Lung (tissue), 9 donors: ENCODE measurements at regions not wholly inside any gene's neighbourhood (a gene's known extent, or its start where the extent isn't known, plus 50 kb on each side); places are given as distances from the start of the nearest gene placed in this dataset.
"Not testable (repeated sequence)": the region's sequence is repeated elsewhere in the genome, so short reads cannot be mapped to it uniquely, and the experiment has no call there.

Experiments
- ATAC-seq: fragments of 200-7000 bp; cut with Tn5 transposase; one replicate; pipeline ENCODE4 v1.9.1; 2020; ENCODE audit warnings: moderate number of reproducible peaks; ENCODE audit not compliant: insufficient read depth, low FRiP score
- DNase-seq, 3 donors: peaks; one replicate each; pipeline ENCODE4 v3.0.0-alpha.2; 2013 to 2017
- H3K27ac ChIP-seq, 2 donors: one replicate each; pipeline ENCODE4 v1.5.1; 2013; ENCODE audit warnings: mild to moderate bottlenecking in 2 of 2, moderate library complexity in 2 of 2, control low read depth in 1 of 2, inconsistent platforms in 1 of 2, low read depth in 1 of 2, low read length in 1 of 2
- H3K27me3 ChIP-seq, 3 donors: one replicate each; pipeline ENCODE4 v1.5.1; 2013; ENCODE audit warnings: low read length in 2 of 3; ENCODE audit not compliant: control insufficient read depth in 3 of 3, insufficient read depth in 3 of 3
- H3K36me3 ChIP-seq, 4 donors: one replicate each; pipeline ENCODE4 v1.5.1; 2013; ENCODE audit warnings: low read length in 4 of 4, mild to moderate bottlenecking in 1 of 4, moderate library complexity in 1 of 4; ENCODE audit not compliant: control insufficient read depth in 4 of 4, insufficient read depth in 4 of 4
- H3K4me1 ChIP-seq, 5 donors: one replicate each; pipeline ENCODE4 v1.5.1; 2013; ENCODE audit warnings: low read length in 5 of 5, mild to moderate bottlenecking in 2 of 5, moderate library complexity in 1 of 5; ENCODE audit not compliant: control insufficient read depth in 5 of 5, insufficient read depth in 5 of 5
- H3K4me3 ChIP-seq: one replicate; pipeline ENCODE4 v1.5.1; 2013; ENCODE audit warnings: mild to moderate bottlenecking, control low read depth, moderate library complexity
- H3K9ac ChIP-seq, 2 donors: one replicate each; pipeline ENCODE4 v1.5.1; 2013; ENCODE audit warnings: low read length in 2 of 2, control low read depth in 1 of 2; ENCODE audit not compliant: insufficient read depth in 1 of 2
- H3K9me3 ChIP-seq, 4 donors: one replicate each; pipeline ENCODE4 v1.5.1; 2013; ENCODE audit warnings: low read length in 3 of 4, mild to moderate bottlenecking in 1 of 4, moderate library complexity in 1 of 4; ENCODE audit not compliant: control insufficient read depth in 4 of 4, insufficient read depth in 3 of 4
- WGBS, 2 donors: extraction: QIAGEN DNeasy Blood & Tissue Kit; methylation state at CpG; one replicate each; pipeline ENCODE4 v1.1.7; 2013; 5-methylcytosine and 5-hydroxymethylcytosine counted together
- donor health status: Bipolar disorder and iron deficiency.
- donor health status: healthy.
- donor health status: DM: yes; HTN: yes; CAD: no.

DNA sequence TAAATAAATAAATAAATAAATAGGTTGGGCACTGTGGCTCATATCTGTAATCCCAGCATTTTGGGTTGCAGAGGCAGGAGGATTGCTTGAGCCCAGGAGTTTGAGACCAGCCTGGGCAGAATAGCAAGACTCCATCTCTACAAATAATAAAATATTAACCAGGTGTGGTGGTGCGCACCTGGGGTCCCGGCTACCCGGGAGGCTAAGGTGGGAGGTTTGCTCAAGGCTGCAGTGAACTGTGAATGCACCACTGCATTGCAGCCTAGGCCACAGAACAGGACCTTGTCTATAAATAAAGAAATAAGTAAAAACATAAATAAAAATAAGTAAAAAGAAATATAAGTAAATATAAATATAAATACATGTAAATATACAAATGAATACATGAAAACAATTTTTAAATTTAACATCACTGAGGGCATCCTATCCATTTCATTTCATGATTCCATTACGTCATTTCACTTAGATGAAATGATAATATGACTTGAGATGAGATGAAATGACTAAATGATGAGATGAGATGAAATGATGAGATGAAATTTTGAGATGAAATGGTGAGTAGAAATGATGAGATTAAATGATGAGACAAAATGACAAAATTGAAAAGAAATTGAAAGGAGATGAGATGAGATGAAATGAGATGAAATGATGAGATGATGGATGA is 233.4 kb downstream of the GOLGA6L6 start:
- H3K9ac ChIP-seq, H3K27ac ChIP-seq, H3K4me3 ChIP-seq, ATAC-seq, H3K36me3 ChIP-seq, H3K4me1 ChIP-seq, DNase-seq, H3K27me3 ChIP-seq: not testable (repeated sequence)
- H3K9me3 ChIP-seq, result peaks cover 0 to 17% (median 4%) of the 10 kb centered on the region in 4 donors
- WGBS, 2 donors, result 83 to 86% methylated on average over 4 of the region's 4 CpGs

DNA sequence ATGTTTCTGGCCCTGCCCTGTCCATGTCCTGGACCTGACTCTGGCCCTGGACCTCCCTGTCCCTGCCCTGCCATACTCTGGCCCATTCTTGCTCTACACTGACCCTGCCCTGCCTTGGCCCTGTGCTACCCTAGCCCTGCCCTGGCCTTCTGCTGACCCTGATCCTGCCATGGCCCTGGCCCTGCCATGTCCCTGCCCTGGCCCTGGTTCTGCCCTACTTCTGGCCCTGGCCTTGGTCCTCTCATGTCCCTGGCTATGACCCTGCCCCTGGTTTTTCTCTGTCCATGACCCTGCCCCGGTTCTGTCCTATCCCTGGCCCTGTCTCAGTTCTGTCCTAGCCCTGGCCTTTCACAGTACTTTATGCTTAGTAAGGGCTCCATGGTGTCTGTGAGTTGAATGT is 234.5 kb downstream of the GOLGA6L6 start:
- H3K27ac ChIP-seq, H3K27me3 ChIP-seq, H3K4me3 ChIP-seq, H3K36me3 ChIP-seq, ATAC-seq, H3K4me1 ChIP-seq, H3K9ac ChIP-seq, DNase-seq: not testable (repeated sequence)
- H3K9me3 ChIP-seq, result peaks cover 0 to 20% (median 4%) of the 10 kb centered on the region in 4 donors
- WGBS, 2 donors, result 69 to 70% methylated on average over 1 of the region's 1 CpG

DNA sequence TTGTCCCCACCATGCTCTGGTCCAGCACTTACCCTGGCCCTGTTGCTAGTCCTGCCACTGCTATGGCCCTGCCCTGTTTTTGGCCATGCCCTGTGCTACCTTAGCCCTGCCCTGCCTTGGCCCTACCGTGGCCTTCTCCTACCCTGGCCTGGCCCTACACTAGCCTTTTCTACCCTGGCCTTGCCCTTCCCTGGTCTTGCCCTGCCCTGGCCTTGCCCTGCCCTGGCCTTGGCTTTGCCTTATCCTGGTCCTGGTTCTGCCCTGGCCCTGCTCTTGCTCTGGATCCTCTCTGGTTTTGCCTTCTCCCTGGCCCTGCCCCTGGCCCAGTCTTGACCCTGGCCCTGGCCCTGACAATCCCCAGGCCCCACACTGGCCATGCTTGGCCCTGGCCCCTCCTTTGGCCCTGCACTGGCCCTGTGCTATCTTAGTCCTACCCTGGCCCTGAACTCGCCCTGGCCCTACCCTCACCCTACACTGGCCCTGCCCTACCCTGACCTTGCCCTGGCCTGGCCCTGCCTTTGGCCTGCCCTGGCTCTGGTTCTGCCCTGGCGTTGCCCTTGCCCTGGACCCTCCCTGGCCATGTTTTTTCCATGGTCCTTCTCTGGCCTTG is 235.0 kb downstream of the GOLGA6L6 start:
- not testable (repeated sequence) for H3K27me3 ChIP-seq, H3K4me3 ChIP-seq, DNase-seq, ATAC-seq, H3K9ac ChIP-seq, H3K4me1 ChIP-seq, H3K27ac ChIP-seq, H3K36me3 ChIP-seq
- WGBS, 2 donors, result 59 to 60% methylated on average over 3 of the region's 3 CpGs
- peaks cover 0 to 23% (median 4%) of the 10 kb centered on the region in 4 donors for H3K9me3 ChIP-seq

DNA sequence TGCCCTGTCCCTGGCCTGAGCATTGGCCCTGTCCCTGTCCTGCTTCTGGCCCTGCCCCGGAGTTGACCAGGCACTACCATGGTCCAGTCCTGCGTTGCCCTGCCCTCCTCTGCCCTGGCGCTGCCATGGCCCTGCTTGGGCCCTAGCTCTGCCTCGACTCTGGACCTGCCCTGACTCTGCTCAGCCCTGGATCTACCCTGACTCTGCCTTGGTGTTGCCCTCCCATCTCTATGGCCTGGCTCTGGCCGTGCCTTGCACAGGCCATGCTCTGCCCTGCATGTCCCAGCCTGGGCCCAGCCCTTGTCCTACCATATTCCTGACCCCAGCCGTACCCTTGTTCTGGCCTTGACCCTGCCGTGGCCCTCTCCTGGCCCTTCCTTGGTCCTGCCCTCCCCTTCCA is 235.7 kb downstream of the GOLGA6L6 start:
- not testable (repeated sequence) for DNase-seq, H3K9ac ChIP-seq, H3K27ac ChIP-seq, H3K36me3 ChIP-seq, ATAC-seq, H3K27me3 ChIP-seq, H3K4me3 ChIP-seq, H3K4me1 ChIP-seq
- H3K9me3 ChIP-seq, result peaks cover 0 to 26% (median 4%) of the 10 kb centered on the region in 4 donors
- WGBS, 2 donors, result 76 to 78% methylated on average over 7 of the region's 7 CpGs

DNA sequence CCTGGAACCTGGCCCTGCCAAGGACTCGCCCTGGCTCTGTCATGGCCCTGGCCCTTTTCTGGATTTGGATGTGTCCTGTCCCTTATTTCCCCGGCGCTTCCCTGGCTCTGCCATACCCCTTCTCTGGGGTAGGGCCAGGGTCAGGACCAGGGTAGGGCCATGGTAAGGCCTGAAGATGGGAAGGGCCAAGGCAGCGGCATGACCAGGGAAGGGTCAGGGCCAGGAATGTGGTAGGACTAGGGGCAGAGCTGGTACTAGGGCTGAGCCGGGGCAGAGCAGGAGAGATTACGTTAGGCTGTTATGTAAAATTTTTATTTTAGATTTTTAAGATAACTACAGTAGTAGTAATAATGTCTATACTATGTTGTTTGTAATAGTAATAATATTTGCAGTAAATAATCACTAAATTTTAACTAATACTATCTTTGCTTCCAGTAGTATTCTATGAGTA is 236.6 kb downstream of the GOLGA6L6 start:
- DNase-seq, H3K27me3 ChIP-seq, H3K9ac ChIP-seq, H3K4me1 ChIP-seq, ATAC-seq, H3K36me3 ChIP-seq, H3K27ac ChIP-seq, H3K4me3 ChIP-seq: not testable (repeated sequence)
- WGBS, 2 donors, result 84 to 88% methylated on average over 6 of the region's 6 CpGs
- peaks cover 0 to 26% (median 2%) of the 10 kb centered on the region in 4 donors for H3K9me3 ChIP-seq

DNA sequence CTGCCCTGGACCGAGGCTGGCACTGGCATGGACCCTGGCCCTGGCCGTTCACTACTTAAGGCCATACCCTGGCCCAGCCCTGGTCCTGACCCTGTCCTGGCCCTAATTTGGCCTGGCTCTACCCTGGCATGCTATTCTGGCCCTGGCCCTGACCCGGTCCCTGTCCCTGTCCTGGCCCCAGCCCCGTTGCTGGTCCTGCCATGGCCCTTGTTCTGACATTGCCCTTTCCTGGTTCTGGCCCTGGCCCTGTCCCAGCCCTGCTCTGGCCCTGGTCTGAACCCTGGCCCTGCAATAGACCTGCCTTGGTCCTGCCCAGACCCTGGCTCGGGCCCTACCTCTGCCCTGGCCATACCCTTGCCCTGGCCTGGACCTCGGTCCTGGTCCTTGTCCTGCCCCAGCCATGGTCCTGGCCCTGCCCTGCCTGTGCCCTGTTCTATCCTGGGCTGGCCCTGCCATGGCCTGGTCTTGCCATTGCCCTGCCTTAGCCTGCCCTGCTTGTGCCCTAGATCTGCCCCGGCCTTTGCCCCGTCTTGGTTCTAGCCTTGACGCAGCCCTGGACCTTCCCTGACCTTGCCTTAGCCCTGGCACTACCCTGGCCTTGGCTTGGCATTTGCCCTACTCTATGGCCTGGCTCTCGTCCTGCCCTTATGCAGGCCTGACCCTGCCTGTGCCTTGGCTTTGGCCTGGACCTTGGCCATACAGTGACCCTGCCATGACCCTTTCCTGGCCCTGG is 237.2 kb downstream of the GOLGA6L6 start:
- not testable (repeated sequence) for ATAC-seq, H3K4me1 ChIP-seq, H3K27me3 ChIP-seq, H3K4me3 ChIP-seq, H3K27ac ChIP-seq, H3K9ac ChIP-seq, DNase-seq, H3K36me3 ChIP-seq
- 74 to 76% methylated on average over 10 of the region's 10 CpGs for WGBS, 2 donors
- peaks cover 0 to 26% (median 2%) of the 10 kb centered on the region in 4 donors for H3K9me3 ChIP-seq

DNA sequence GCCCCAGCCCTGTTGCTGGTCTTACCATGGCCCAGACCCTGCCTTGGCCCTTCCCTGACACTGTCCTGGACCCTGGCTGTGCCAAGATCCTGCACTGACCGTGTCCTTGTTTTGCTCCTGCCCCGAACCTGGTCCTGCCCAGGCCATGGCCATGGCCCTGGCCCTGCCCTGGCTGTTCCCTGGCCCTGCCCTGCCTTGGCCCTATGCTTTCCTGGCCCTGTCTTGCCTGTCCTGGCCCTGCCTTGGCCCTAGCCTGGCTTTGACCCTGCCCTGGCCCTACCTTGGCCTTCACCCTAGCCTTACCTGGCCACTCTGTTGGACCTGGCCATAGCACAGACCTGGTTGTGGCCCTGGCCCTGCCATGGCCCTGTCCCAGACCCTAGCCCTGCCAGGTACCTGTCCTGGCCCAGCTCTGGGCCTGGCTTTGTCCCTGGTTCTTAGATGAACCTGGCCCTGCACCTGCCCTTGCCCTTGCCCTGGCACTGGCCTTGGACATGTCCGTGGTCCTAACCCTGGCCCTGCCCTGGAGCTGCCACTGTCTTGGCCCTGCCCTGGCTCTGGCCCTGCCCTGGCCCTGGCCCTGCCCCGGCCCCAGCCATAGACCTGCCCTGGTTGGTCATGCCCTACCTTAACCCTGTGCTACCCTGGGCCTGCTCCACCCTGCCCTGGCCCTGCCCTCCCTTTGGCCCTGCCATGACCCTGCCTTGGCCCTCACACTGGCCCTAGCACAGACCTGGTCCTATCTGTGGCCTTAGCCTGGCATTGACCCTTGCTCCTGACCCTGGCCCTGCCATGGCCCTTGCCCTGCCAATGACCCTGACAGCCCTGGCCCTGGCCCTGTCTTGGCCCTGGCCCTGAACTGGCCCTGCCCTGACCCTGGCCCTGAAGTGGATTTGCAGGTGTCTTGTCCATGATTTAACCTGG is 238.1 kb downstream of the GOLGA6L6 start:
- H3K27ac ChIP-seq, H3K9ac ChIP-seq, H3K36me3 ChIP-seq, DNase-seq, H3K4me3 ChIP-seq, H3K4me1 ChIP-seq, H3K27me3 ChIP-seq, ATAC-seq: not testable (repeated sequence)
- WGBS, 2 donors, result 73 to 80% methylated on average over 4 of the region's 4 CpGs
- peaks cover 0 to 26% (median under 1%) of the 10 kb centered on the region in 4 donors for H3K9me3 ChIP-seq
